HCT116 (cell line): ENCODE measurements at regions not wholly inside any gene's neighbourhood (a gene's known extent, or its start where the extent isn't known, plus 50 kb on each side); places are given as distances from the start of the nearest gene placed in this dataset.

Experiments
- ATAC-seq: fragments of 200-7000 bp; cut with Tn5 transposase; 2 replicates; pipeline ENCODE4 v1.9.1; 2020; ENCODE audit warnings: mild to moderate bottlenecking, moderate library complexity
- BruUV-seq: library from RNA; stranded (reverse); fragments of 400-500 nt; replicated peaks from 2 replicates; lab custom pipeline; 2021; lab: Mats Ljungman, UMichigan
- CTCF ChIA-PET: fragments of 300-600 bp; sonication (Branson Sonifier 250); formaldehyde crosslinking; loops from one replicate; lab custom pipeline; 2021; ENCODE audit warnings: antibody characterized with exemption; lab: Charles Lee
- POLR2A ChIA-PET: fragments of 300-600, 350-600 bp; sonication (Branson Sonifier 250); formaldehyde crosslinking; loops from one replicate; lab custom pipeline; 2021; ENCODE audit warnings: antibody characterized with exemption; lab: Charles Lee
- RAD21 ChIA-PET, 2 experiments: fragments of 300-600 bp; sonication (Branson Sonifier 250); formaldehyde crosslinking; loops; one replicate each; lab custom pipeline; 2023; ENCODE audit warnings: low total read pairs in 2 of 2; ENCODE audit not compliant: uncharacterized antibody in 2 of 2, unreplicated experiment in 2 of 2, low non-redundant PET in 1 of 2; lab: Charles Lee
- DNase-seq: peaks from one replicate; pipeline ENCODE4 v3.0.0-alpha.2; 2010; ENCODE audit warnings: low read depth, low spot score
- H2AFZ ChIP-seq: fragments of 200-600 bp; shearing (Covaris generic), sonication (generic); 2 replicates; pipeline ENCODE4 v1.6.1; 2017; ENCODE audit warnings: low read depth, mixed run types, mixed read lengths, antibody characterized with exemption, low read length; ENCODE audit not compliant: poor library complexity, severe bottlenecking
- H3K27ac ChIP-seq: 2 replicates; pipeline ENCODE4 v1.5.1; 2012; ENCODE audit warnings: low read depth, low read length
- H3K27me3 ChIP-seq: fragments of 200-600 bp; sonication (generic); 2 replicates; pipeline ENCODE4 v1.6.1; 2016; ENCODE audit warnings: mixed run types, low read length, mixed read lengths; ENCODE audit not compliant: insufficient read depth
- H3K36me3 ChIP-seq, 2 experiments: fragments of 200-500 bp in 1 of 2; fragments of 200-600 bp in 1 of 2; sonication (Bioruptor generic) in 1 of 2; sonication (generic) in 1 of 2; 2 replicates each; pipeline versions ENCODE4 v1.5.1 to v1.6.1; 2014 to 2016; ENCODE audit warnings: low read length in 2 of 2, inconsistent platforms in 1 of 2, mixed read lengths in 1 of 2, mixed run types in 1 of 2; ENCODE audit not compliant: insufficient read depth in 2 of 2, control insufficient read depth in 1 of 2
- H3K4me1 ChIP-seq, 2 experiments: fragments of 200-600 bp in 1 of 2; sonication (generic) in 1 of 2; 2 replicates each; pipeline versions ENCODE4 v1.5.1 to v1.6.1; 2012 to 2017; ENCODE audit warnings: low read length in 2 of 2, inconsistent platforms in 1 of 2, mild to moderate bottlenecking in 1 of 2, mixed read lengths in 1 of 2, mixed run types in 1 of 2, moderate library complexity in 1 of 2; ENCODE audit not compliant: insufficient read depth in 2 of 2, control insufficient read depth in 1 of 2
- H3K4me2 ChIP-seq: fragments of 200-600 bp; sonication (generic); 2 replicates; pipeline ENCODE4 v1.6.1; 2017; ENCODE audit warnings: mixed run types, low read length, mixed read lengths
- H3K4me3 ChIP-seq, 2 experiments: fragments of 200-600 bp in 1 of 2; sonication (generic) in 1 of 2; replicated peaks in 1 of 2; 2 replicates each; pipeline ENCODE4 v1.5.1; 2011 to 2016; ENCODE audit warnings: low read length in 2 of 2, control low read depth in 1 of 2, low read depth in 1 of 2, mild to moderate bottlenecking in 1 of 2, mixed read lengths in 1 of 2, mixed run types in 1 of 2
- H3K79me2 ChIP-seq: fragments of 200-600 bp; sonication (generic); 2 replicates; pipeline ENCODE4 v1.6.1; 2017; ENCODE audit warnings: mild to moderate bottlenecking, mixed run types, low read length, moderate library complexity, mixed read lengths; ENCODE audit not compliant: insufficient read depth
- H3K9ac ChIP-seq: fragments of 200-600 bp; sonication (generic); 2 replicates; pipeline ENCODE4 v1.6.1; 2016; ENCODE audit warnings: low read length, mixed read lengths
- H3K9me2 ChIP-seq: fragments of 200-600 bp; sonication (generic), shearing (Covaris generic); 2 replicates; pipeline ENCODE4 v1.6.1; 2017; ENCODE audit warnings: mixed run types, mild to moderate bottlenecking, moderate library complexity; ENCODE audit not compliant: insufficient read depth
- H3K9me3 ChIP-seq, 2 experiments: fragments of 200-500 bp in 1 of 2; fragments of 200-600 bp in 1 of 2; sonication (Bioruptor generic) in 1 of 2; sonication (generic) in 1 of 2; 2 replicates each; pipeline ENCODE4 v1.6.1; 2014 to 2017; ENCODE audit warnings: low read length in 2 of 2, mixed read lengths in 2 of 2, inconsistent platforms in 1 of 2, low read depth in 1 of 2, mild to moderate bottlenecking in 1 of 2, mixed run types in 1 of 2, moderate library complexity in 1 of 2; ENCODE audit not compliant: control insufficient read depth in 1 of 2, insufficient read depth in 1 of 2
- H4K20me1 ChIP-seq: fragments of 200-600 bp; sonication (generic), shearing (Covaris generic); 2 replicates; pipeline ENCODE4 v1.6.1; 2017; ENCODE audit warnings: mixed run types, mild to moderate bottlenecking, moderate library complexity; ENCODE audit not compliant: insufficient read depth
- CEBPB ChIP-seq: IDR thresholded peaks from 2 replicates; pipeline ENCODE4 v1.6.1; 2012; ENCODE audit warnings: low read depth
- EGR1 ChIP-seq: IDR thresholded peaks from 2 replicates; pipeline ENCODE4 v1.6.1; 2012; ENCODE audit warnings: low read depth
- EZH2 ChIP-seq: fragments of 200-600 bp; sonication (generic); IDR thresholded peaks from 2 replicates; pipeline ENCODE4 v1.6.1; 2017; ENCODE audit warnings: antibody characterized with exemption, mixed run types
- EZH2phosphoT487 ChIP-seq: fragments of 200-600 bp; IDR thresholded peaks from 2 replicates; pipeline ENCODE4 v1.6.1; 2018; ENCODE audit warnings: antibody characterized with exemption, borderline replicate concordance
- FOSL1 ChIP-seq: IDR thresholded peaks from 2 replicates; pipeline ENCODE4 v1.6.1; 2012; ENCODE audit warnings: low read depth
- JUND ChIP-seq: IDR thresholded peaks from 2 replicates; pipeline ENCODE4 v1.6.1; 2012
- POLR2A ChIP-seq: IDR thresholded peaks from 2 replicates; pipeline ENCODE4 v1.7.0; 2011; ENCODE audit warnings: borderline replicate concordance; ENCODE audit not compliant: insufficient read depth, insufficient read length; ENCODE audit errors: extremely low read depth
- RAD21 ChIP-seq: IDR thresholded peaks from 2 replicates; pipeline ENCODE4 v1.6.1; 2012; ENCODE audit warnings: low read depth, mild to moderate bottlenecking
- SIN3A ChIP-seq: IDR thresholded peaks from 2 replicates; pipeline ENCODE4 v1.6.1; 2012; ENCODE audit warnings: low read depth
- SRF ChIP-seq: IDR thresholded peaks from 2 replicates; pipeline ENCODE4 v1.6.1; 2012; ENCODE audit warnings: low read depth
- TCF7L2 ChIP-seq: IDR thresholded peaks from 2 replicates; pipeline ENCODE4 v1.7.0; 2011; ENCODE audit warnings: borderline replicate concordance, inconsistent platforms; ENCODE audit not compliant: insufficient read depth, insufficient read length; ENCODE audit errors: extremely low read depth
- YY1 ChIP-seq: IDR thresholded peaks from 2 replicates; pipeline ENCODE4 v1.6.1; 2011; ENCODE audit warnings: low read length, low read depth, moderate library complexity, mild to moderate bottlenecking; ENCODE audit not compliant: insufficient replicate concordance; ENCODE audit errors: extremely low read depth
- ZFX ChIP-seq: fragments of 450-650 bp; IDR thresholded peaks from 2 replicates; pipeline ENCODE4 v1.6.1; 2017
- intact Hi-C: fragments of 100-400 bp; cut with micrococcal nuclease; formaldehyde crosslinking; loops from 2 replicates; pipeline ENCODE4 v1.10.0; 2022
- TF ChIP-seq, protein P1 (sequence below): IDR thresholded peaks from 2 replicates; pipeline ENCODE4 v1.6.1; 2012
- TF ChIP-seq, protein P2 (sequence below): IDR thresholded peaks from 2 replicates; pipeline ENCODE4 v1.6.1; 2012; ENCODE audit warnings: low read depth
- TF ChIP-seq, protein P3 (sequence below): IDR thresholded peaks from 2 replicates; pipeline ENCODE4 v1.6.1; 2011; ENCODE audit warnings: mild to moderate bottlenecking, low read length, moderate library complexity; ENCODE audit not compliant: insufficient replicate concordance; ENCODE audit errors: extremely low read depth
- TF ChIP-seq, protein P4 (sequence below), 3 experiments: fragments of 200-600 bp in 1 of 3; sonication (generic) in 1 of 3; IDR thresholded peaks in 2 of 3; conservative IDR thresholded peaks in 1 of 3; 2 replicates each; pipeline ENCODE4 v1.5.1; 2012 to 2017; ENCODE audit warnings: low read depth in 2 of 3, low read length in 2 of 3, antibody characterized with exemption in 1 of 3, borderline replicate concordance in 1 of 3, control low read depth in 1 of 3, mild to moderate bottlenecking in 1 of 3, mixed read lengths in 1 of 3, mixed run types in 1 of 3, moderate library complexity in 1 of 3; ENCODE audit not compliant: insufficient read depth in 1 of 3

DNA sequence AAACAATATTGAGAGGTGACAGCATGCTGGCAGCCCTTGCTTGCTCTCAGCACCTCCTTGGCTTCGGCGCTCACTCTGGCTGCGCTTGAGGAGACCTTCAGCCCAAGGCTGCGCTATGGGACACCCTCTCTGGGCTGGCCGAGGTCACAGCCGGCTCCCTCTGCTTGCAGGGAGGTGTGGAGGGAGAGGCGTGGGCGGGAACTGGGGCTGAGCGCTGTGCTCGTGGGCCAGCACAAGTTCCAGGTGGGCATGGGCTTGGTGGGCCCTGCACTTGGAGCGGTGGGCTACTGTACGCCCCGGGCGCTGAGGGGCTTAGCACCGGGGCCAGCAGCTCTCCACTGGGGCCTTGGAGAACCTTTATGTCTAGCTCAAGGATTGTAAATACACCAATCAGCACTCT lies 1613.8 kb upstream of the IGFBP7 start:
- ChIA-PET POLR2A (no interaction called here), CTCF (no interaction called here), RAD21 (no interaction called here)
- Histone ChIP-seq H3K9me2 (no peaks in the 10 kb centered on the region), H3K9ac (no peak overlapping the region), H2AFZ (no peak overlapping the region), H3K4me1 (no peaks in the 10 kb centered on the region), H3K27ac (no peak overlapping the region), H3K4me3 (no peak overlapping the region), H3K27me3 (no peaks in the 10 kb centered on the region), H4K20me1 (no peaks in the 10 kb centered on the region), H3K4me2 (no peak overlapping the region), H3K9me3 (peaks cover 0 to 8% of the 10 kb centered on the region in 2 experiments; a peak in 2 of 4 replicates), H3K79me2 (no peaks in the 10 kb centered on the region), H3K36me3 (no peaks in the 10 kb centered on the region)
- intact Hi-C loops, result no loop called here
- BruUV-seq, result no TSS peak
- no peak for TF ChIP-seq SIN3A
- TF ChIP-seq, protein P1, sequence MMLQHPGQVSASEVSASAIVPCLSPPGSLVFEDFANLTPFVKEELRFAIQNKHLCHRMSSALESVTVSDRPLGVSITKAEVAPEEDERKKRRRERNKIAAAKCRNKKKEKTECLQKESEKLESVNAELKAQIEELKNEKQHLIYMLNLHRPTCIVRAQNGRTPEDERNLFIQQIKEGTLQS, result no peak
- TF ChIP-seq, protein P2, sequence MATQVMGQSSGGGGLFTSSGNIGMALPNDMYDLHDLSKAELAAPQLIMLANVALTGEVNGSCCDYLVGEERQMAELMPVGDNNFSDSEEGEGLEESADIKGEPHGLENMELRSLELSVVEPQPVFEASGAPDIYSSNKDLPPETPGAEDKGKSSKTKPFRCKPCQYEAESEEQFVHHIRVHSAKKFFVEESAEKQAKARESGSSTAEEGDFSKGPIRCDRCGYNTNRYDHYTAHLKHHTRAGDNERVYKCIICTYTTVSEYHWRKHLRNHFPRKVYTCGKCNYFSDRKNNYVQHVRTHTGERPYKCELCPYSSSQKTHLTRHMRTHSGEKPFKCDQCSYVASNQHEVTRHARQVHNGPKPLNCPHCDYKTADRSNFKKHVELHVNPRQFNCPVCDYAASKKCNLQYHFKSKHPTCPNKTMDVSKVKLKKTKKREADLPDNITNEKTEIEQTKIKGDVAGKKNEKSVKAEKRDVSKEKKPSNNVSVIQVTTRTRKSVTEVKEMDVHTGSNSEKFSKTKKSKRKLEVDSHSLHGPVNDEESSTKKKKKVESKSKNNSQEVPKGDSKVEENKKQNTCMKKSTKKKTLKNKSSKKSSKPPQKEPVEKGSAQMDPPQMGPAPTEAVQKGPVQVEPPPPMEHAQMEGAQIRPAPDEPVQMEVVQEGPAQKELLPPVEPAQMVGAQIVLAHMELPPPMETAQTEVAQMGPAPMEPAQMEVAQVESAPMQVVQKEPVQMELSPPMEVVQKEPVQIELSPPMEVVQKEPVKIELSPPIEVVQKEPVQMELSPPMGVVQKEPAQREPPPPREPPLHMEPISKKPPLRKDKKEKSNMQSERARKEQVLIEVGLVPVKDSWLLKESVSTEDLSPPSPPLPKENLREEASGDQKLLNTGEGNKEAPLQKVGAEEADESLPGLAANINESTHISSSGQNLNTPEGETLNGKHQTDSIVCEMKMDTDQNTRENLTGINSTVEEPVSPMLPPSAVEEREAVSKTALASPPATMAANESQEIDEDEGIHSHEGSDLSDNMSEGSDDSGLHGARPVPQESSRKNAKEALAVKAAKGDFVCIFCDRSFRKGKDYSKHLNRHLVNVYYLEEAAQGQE, result no peak
- TF ChIP-seq EZH2, result no peak
- TF ChIP-seq POLR2A, result no peak
- no peak for TF ChIP-seq SRF
- no peak for TF ChIP-seq YY1
- no peak for TF ChIP-seq TCF7L2
- TF ChIP-seq JUND, result no peak
- TF ChIP-seq, protein P3, sequence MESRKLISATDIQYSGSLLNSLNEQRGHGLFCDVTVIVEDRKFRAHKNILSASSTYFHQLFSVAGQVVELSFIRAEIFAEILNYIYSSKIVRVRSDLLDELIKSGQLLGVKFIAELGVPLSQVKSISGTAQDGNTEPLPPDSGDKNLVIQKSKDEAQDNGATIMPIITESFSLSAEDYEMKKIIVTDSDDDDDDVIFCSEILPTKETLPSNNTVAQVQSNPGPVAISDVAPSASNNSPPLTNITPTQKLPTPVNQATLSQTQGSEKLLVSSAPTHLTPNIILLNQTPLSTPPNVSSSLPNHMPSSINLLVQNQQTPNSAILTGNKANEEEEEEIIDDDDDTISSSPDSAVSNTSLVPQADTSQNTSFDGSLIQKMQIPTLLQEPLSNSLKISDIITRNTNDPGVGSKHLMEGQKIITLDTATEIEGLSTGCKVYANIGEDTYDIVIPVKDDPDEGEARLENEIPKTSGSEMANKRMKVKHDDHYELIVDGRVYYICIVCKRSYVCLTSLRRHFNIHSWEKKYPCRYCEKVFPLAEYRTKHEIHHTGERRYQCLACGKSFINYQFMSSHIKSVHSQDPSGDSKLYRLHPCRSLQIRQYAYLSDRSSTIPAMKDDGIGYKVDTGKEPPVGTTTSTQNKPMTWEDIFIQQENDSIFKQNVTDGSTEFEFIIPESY, result no peak
- no peak for TF ChIP-seq FOSL1
- TF ChIP-seq EZH2phosphoT487, result no peak
- no peak for TF ChIP-seq CEBPB
- TF ChIP-seq ZFX, result no peak
- TF ChIP-seq RAD21, result no peak
- TF ChIP-seq EGR1, result no peak
- TF ChIP-seq, protein P4, sequence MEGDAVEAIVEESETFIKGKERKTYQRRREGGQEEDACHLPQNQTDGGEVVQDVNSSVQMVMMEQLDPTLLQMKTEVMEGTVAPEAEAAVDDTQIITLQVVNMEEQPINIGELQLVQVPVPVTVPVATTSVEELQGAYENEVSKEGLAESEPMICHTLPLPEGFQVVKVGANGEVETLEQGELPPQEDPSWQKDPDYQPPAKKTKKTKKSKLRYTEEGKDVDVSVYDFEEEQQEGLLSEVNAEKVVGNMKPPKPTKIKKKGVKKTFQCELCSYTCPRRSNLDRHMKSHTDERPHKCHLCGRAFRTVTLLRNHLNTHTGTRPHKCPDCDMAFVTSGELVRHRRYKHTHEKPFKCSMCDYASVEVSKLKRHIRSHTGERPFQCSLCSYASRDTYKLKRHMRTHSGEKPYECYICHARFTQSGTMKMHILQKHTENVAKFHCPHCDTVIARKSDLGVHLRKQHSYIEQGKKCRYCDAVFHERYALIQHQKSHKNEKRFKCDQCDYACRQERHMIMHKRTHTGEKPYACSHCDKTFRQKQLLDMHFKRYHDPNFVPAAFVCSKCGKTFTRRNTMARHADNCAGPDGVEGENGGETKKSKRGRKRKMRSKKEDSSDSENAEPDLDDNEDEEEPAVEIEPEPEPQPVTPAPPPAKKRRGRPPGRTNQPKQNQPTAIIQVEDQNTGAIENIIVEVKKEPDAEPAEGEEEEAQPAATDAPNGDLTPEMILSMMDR (IDR thresholded peaks at IDR 0.05 in 2 of 3, conservative IDR thresholded peaks at IDR 0.05 in 1 of 3; ENCODE audit: borderline replicate concordance in 1 of 3, insufficient read depth in 1 of 3, low read depth in 2 of 3, low read length in 2 of 3), result no peak
- no peak for ATAC-seq
- no peak for DNase-seq
